Stimulated activated CD4-positive, alpha-beta T cell treated with anti-CD3 and anti-CD28 coated beads, Interleukin-2, amount 100 ng/mL, for 48 hours (primary cell): ENCODE measurements at regions not wholly inside any gene's neighbourhood (a gene's known extent, or its start where the extent isn't known, plus 50 kb on each side); places are given as distances from the start of the nearest gene placed in this dataset.

Source experiments
- DNase-seq, 2 donors: peaks; one replicate each; pipeline ENCODE4 v3.0.0-alpha.2; 2020

DNA sequence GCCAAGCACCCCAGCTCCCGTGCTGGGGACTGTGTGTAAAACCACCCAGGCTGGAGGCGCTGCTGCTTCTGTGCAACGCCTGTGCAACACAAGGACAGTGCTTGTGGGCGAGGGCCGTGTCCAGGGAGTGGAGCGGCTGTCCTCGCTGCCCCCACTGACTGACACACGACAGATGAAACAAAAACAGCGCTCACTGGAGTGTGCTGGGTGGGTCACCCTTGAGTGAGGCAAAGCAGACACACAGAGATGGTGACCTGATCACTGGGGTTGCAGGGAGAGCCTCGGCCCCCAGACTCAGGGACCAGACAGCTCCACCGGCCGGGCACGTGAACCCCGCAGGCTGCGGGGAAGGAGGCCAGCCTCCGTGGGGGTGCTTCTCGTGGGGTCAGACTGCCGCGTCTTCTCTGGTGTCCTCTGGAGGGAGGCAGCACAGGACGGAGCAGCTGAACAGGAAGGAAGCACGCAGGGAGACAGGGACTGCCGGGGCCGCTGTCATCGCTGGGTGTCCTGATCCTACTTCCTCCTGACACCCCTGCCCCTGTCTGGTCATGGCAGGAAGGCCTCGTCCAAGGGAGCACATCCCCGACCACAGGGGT is 75.9 kb upstream of the CST7 start:
- DNase-seq, result no peak

DNA sequence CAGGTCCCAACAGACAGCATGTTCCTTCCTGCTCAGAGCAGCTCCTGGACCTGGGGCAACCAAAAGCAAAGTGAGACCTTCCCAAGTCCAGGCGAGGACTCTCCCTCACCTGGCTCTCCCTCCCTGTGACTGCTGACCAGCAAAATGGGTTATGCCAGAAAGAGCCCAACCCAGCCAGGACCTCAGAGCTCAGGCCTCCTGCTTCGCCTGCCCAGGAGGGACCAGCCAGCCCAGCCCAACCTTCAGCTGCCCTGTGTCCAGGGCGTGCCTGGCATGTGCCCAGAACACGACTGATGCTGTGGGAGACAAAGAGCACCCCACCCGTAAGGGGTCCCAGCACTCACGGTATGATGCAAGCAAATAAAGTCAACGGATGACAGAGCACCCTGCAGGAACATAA is 74.0 kb upstream of the CST7 start:
- DNase-seq, result no peak

DNA sequence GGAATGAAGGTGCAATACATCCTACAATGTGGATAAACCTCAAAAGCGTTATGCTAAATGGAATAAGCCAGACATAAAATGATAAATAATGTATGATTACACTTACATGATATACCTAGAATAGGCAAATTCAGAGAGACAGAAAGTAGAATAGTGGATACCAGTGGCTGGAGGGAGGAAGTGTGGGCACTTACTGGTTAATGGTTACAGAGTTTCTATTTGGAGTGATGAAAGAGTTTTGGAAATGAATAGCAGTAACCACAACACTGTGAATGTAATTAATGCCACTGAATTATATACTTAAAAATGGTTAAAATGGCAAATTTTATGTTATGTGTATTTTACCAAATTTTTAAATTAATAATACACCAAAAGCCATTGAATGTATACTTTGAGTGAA is 71.4 kb upstream of the CST7 start:
- no peak for DNase-seq

DNA sequence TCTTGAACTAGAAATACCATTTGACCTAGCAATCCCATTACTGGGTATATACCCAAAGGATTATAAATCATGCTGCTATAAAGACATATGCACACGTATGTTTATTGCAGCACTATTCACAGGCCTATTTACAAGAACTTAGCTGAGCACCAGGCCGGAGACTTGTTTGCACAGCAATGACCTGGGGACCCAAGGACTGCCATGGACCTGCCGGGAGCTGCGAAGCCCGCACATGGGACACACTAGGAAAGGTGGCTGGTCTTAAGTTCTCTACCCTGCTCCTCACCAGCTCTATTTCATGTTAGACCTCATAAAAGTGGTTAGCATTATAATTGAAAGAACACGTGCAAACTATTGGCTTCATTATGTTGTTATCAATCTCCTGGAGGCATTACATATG is 70.4 kb upstream of the CST7 start:
- no peak for DNase-seq

DNA sequence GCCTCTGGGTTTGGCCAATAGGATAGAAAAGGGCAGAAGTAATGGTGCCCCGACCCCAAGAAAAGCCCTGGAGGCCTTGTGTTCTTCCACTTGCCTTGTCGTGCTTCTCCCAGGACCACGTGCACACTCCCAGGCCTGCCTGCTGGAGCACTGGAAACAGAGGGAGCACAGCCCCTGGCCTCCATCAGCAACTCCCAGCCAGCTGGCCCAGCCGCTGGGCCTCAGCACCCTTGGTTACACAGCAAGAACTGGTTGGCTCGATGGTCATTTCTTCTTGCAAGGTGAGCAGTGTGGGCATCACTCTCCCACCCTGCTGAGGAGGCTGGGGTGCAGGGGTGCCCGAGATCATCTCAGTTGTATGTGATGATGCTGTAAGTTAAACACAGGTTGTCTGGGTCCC is 69.2 kb upstream of the CST7 start:
- no peak for DNase-seq

DNA sequence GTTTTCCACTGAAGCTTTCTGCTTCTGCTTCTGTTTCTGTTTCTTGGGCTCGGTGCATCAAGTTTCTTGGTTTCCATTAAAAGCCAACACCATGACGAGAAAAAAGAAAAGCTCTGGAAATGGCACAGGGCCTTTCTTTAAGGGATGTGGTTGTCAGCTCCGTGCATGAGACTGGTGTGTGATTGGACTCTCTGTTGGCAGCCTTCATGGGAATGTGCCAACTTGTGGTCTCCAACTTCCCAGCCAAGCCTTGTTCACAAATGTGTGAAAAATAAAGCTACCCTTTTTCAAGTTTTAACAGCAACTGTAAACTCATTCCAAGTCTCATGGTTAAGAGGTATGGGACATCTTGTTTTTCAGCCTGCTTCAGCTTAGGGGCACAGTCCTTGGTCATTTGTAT is 68.7 kb upstream of the CST7 start:
- no peak for DNase-seq

DNA sequence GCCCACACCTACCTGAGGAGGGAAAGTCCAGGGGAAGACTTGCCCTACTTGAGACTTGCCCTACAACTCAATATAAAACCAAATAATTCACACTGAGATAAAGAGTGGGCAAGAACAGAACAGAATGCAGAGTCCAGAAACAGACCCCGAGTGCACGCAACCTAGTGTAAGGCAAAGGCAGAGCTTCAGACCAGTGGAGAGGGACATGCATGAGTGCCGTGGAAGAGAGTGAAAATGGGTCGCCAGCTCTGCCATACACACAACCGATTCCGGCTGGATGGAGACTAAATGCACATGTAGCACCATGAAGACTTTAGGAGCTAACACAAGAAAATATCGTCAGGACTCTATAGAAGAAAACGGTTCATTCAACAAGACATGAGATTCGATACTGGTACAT is 58.8 kb upstream of the CST7 start:
- no peak for DNase-seq

DNA sequence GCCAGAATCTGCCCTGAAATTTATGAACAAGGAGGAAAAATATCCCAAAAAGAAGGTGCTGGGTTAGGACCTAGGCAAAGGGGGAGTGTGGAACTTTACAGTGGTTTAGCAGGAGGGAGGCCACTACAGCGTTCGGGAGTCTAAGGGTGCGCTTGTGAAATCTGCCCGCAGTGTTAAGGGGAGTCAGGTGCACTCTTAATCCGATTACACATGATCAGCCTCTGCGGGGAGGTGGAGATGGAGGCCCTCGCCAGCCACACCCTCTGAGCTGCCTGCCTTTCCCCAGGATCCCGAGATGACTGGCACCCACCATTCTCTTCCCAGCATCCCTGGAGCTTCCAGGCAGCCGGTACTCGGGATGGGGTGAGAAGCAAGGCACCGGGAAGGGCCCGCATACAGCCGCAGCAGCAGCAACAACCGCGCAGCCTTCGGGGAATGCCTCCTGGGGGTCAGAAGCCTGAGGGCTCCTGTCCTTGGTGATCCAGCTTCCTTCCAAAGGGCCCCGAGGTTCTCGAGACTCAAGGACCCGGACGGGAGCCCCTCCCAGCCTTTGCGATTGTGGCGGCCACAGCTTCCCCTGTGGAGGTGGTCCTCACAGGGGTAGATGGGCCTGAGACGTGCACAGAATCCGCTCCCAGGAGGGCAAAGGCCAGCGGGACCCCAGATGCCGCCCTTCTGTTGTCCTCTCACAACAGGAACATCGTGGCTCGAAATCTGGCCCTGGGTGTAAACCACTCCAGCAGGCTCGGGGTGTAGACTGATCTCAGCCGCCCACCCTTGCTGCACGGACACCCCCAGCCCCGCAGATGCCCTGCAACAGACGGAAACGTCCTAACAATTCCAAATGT is 57.3 kb upstream of the CST7 start:
- no peak for DNase-seq

DNA sequence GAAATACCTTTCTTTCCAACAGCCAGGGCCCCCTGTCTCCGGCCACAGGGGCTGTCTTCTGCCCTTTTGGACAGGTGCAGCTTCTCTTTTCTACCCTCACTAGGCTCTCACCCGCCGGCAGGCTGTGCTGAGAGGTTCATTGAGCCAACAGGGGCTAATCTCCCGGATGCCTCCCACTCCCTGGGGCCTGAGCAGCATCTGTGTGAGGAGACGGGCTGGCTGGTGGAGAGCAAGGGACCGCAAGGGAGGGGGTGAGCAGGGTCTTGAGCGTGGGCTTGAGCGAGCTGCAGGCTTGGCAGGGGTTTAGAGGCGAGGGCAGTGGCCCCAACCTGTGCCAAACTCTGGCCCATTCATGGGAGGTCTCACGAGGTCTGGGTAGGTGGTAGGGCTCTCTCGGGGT is 56.5 kb upstream of the CST7 start:
- no peak for DNase-seq

DNA sequence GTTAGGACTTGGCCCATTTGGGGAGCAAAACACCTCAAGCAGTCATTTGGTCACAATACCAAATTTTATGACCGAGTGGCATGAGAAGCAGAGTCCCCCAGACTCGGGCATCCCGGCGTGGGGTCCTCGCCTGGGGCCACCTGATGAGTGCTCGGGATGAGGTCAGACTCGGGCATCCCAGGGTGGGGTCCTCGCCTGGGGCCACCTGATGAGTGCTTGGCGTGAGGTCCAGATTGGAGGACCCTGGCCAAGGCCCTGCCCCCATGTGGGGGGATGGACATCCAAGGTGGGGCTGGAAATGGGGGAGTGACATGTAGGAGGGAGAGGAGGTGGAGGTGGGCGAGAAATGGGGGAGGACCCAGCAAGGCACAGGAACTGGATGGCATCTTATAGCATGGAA is 56.1 kb upstream of the CST7 start:
- DNase-seq, result no peak

DNA sequence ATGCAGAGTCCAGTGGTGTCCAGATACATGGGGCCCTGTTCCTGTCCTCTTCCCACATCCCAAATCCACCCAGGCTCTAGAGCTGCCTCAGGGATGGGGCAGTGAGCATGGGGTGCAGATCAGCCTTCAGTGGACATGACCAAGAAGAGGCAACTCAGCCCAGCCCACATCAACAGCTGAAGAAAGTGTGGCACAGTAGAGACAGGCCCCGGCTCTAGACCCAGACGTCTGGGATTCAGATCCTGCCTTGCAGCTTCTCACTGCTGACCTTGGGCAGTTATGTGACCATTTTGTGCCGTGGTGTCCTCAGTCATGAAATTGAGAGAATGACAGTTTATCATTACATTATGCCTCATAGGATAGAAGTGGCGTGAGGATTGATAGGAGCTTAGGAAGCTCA is 54.6 kb upstream of the CST7 start:
- DNase-seq, result no peak

DNA sequence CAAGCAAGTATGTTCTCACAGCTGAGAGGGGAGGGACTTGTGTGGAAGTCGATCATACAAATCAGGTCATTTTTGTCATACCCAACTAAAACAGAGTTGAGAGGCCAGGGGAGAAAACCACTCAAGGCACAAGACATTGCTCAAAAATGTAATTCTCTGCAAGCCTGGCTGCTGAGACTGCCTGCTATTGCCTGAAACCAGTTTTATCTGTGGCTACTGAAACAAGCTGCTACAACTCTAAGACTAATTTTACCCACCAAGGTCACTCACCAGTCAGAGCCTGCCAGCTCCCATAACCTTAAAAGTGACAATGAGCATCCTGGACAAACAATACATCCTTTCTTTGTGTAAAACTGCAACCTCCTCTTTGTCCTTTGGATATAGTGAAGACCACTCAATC is 54.1 kb upstream of the CST7 start:
- no peak for DNase-seq

DNA sequence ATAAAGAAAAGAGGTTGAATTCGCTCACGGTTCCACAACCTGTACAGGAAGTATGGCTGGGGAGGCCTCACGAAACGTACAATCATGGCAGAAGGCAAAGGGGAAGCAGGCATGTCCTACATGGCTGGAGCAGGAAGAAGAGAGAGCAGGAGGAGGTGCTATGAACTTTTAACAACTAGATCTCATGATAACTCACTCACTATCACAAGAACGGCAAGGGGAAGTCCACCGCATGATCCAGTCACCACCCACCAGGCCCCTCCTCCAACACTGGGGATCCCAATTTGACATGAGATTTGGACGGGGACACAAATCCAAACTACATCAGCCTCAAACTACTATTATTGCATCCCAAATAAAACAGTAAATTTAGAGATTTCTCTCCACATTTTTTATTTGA is 53.6 kb upstream of the CST7 start:
- no peak for DNase-seq

DNA sequence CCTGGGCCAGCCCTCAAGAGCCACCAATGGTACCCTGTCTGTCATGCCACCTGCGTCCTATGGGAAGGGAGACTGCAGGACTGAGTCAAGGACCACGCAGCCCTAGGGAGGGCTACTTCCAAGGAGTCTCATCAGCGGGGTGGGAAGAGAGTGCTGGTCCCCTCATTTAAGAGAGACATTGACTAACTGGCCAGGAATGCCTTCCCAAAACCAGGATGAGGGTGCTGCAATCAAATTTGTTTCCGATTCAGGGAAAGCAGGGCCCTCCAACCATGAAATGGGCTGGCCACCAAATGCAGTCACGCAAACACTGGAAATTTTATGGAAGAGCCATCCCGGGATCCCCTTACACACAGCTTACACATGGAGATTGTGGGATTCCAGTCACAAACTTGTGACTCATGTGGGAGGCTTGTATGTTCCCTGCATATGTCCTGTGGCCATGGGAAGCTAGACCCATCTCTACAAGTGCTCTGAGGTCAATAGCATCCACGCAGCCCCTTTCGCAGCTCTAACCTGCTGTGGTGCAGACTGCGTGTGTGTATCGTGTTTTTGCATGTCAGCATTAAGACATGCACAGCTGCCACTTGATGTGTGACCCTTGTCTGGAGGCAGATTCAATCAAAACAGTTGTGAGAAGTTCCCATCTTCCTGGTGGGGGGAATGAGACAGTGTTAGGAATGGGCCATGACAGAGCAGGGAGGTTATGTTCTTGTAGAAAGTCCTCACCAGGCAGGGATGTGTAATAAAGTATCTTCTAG is 53.0 kb upstream of the CST7 start:
- DNase-seq, result no peak

DNA sequence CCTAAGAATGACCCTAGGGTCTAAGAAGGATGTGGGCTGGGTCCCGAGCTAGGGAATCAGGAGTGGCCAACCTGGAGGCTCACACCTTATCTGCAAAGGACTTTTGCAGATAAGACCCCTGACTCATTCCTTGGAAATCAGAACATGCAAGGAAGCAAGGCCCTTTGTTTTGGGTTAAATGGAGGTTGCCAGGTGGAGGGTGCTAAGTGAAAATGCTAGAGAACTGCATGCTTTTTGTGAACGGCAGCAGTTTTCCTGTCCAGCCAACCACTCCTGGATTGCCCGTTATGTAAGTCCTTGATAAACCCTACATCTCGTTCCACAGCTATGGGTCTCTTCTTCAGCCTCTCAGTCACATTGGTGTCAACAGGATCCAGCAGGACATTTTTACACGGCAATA is 52.1 kb upstream of the CST7 start:
- no peak for DNase-seq

DNA sequence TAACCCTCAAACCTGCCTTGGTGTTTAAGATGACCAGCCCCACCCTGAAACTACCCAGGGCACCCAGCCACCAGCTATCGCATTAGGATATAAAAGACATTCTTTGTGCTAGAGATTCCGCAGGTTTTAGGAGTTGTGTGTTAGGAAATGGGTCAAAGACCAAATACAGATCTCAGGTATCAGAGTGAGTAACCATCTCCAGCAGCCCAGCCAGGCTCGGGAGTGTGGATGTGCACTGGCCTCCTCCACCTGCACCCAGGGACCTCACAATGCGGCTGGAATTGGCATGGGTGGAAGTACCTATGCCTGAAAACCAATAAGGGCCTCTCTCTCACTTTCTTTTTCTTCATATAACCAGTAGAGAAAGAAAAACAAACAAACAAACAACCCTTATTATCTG is 51.1 kb upstream of the CST7 start:
- no peak for DNase-seq

DNA sequence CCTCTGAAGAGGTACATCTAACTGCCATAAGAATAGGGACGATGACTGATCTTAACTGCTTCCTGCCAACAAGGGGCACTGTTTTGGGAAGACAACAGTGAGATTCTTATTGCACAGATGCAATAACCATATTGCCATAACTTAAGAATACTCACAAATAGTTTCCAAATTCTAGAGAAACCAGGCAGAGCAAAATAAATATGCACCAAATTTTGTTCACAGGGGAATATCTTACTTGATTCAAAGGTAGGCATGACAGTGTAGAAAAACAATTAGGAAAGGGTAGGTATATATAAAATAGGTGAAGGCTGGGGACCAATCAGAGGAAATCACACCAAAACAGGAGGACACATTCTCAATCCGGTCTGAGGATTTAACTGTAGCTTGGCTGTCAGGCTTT is 49.9 kb upstream of the CST7 start:
- no peak for DNase-seq
